Endothelial cell (in vitro differentiated cells): ENCODE measurements at regions not wholly inside any gene's neighbourhood (a gene's known extent, or its start where the extent isn't known, plus 50 kb on each side); places are given as distances from the start of the nearest gene placed in this dataset.

Experiments
- DNase-seq: peaks from one replicate; pipeline ENCODE4 v3.0.0; 2021; ENCODE audit warnings: low spot score
- H3K27ac Mint-ChIP-seq: one replicate; pipeline ENCODE4 v1.8.0; 2021; ENCODE audit warnings: mixed read lengths, inconsistent platforms; ENCODE audit not compliant: unreplicated experiment
- H3K27me3 Mint-ChIP-seq: one replicate; pipeline ENCODE4 v1.8.0; 2021; ENCODE audit warnings: mild to moderate bottlenecking, moderate library complexity, mixed read lengths, inconsistent platforms; ENCODE audit not compliant: unreplicated experiment
- H3K36me3 Mint-ChIP-seq: one replicate; pipeline ENCODE4 v1.8.0; 2021; ENCODE audit warnings: mild to moderate bottlenecking, low read depth, mixed read lengths, inconsistent platforms; ENCODE audit not compliant: unreplicated experiment
- H3K4me1 Mint-ChIP-seq: one replicate; pipeline ENCODE4 v1.8.0; 2021; ENCODE audit warnings: mild to moderate bottlenecking, mixed read lengths, inconsistent platforms; ENCODE audit not compliant: unreplicated experiment
- H3K4me3 Mint-ChIP-seq: one replicate; pipeline ENCODE4 v1.8.0; 2021; ENCODE audit warnings: mild to moderate bottlenecking, mixed read lengths, inconsistent platforms; ENCODE audit not compliant: unreplicated experiment
- H3K9me3 Mint-ChIP-seq: one replicate; pipeline ENCODE4 v1.8.0; 2021; ENCODE audit warnings: mixed read lengths, inconsistent platforms; ENCODE audit not compliant: unreplicated experiment
- CTCF ChIP-seq: fragments of 200-600 bp; sonication (generic); IDR thresholded peaks from one replicate; pipeline ENCODE4 v1.5.0; 2021; ENCODE audit warnings: antibody characterized with exemption; ENCODE audit not compliant: unreplicated experiment

- no peak overlapping the region for H3K27ac Mint-ChIP-seq
- no peak for TF ChIP-seq CTCF
- no peaks in the 10 kb centered on the region for H3K4me1 Mint-ChIP-seq
- DNase-seq: no peak
- H3K4me3 Mint-ChIP-seq: no peak overlapping the region
- no peaks in the 10 kb centered on the region for H3K36me3 Mint-ChIP-seq
- H3K27me3 Mint-ChIP-seq: no peaks in the 10 kb centered on the region
- peaks cover 6% of the 10 kb centered on the region for H3K9me3 Mint-ChIP-seq
Observed at GRCh38 chr4:91824773-91825172, 479.0 kb upstream of the GRID2 start.

DNA sequence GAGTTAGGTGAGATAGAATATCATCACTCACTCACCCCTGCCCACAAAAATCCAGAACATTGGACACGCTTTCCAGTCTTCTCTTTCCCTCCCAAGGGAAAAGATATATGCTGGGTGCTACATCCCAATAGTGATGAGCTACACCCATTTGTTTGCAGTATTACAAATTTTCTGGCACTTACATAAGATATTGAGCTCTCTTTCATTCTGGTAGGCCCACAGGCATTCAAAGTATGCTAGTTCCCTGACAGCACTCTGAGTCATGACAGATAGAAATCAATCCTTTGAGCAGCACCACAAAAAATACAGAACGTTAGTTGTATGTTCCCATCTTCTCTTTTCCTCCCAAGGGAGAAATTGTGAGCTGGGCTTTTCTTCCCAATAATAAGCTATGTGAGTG, 477.6 kb upstream of the GRID2 start:
- no peak for TF ChIP-seq CTCF
- H3K4me3 Mint-ChIP-seq: no peak overlapping the region
- no peaks in the 10 kb centered on the region for H3K27me3 Mint-ChIP-seq
- H3K4me1 Mint-ChIP-seq: no peaks in the 10 kb centered on the region
- H3K36me3 Mint-ChIP-seq: no peaks in the 10 kb centered on the region
- H3K9me3 Mint-ChIP-seq: peaks cover 6% of the 10 kb centered on the region
- H3K27ac Mint-ChIP-seq: no peak overlapping the region
- DNase-seq: no peak

- Mint-ChIP-seq H3K36me3 (no peaks in the 10 kb centered on the region), H3K9me3 (no peaks in the 10 kb centered on the region), H3K4me3 (no peak overlapping the region), H3K4me1 (no peaks in the 10 kb centered on the region), H3K27ac (no peak overlapping the region), H3K27me3 (no peaks in the 10 kb centered on the region)
- TF ChIP-seq CTCF: no peak
- DNase-seq: no peak
Observed at GRCh38 chr4:91827914-91828313, 475.9 kb upstream of the GRID2 start.

DNA sequence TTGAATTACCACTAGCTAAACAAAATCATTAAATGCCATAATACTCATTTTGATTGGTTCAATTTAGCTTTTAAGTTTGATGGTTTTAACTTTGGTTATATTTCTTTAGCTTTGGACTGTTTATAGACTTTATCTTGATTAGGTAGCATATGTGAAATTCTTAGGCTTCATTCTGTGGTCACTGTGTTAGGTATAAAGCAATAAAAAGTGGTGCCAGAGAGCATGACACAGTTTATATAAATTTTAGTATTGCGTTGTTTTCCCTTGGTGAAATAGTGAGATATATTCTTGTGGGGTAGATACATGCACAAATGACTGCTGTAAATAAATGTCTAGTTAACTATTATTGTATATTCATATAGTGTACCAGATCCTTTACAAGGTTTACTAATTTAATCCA, 474.2 kb upstream of the GRID2 start:
- Mint-ChIP-seq H3K9me3 (no peaks in the 10 kb centered on the region), H3K27me3 (no peaks in the 10 kb centered on the region), H3K4me1 (no peaks in the 10 kb centered on the region), H3K4me3 (no peak overlapping the region), H3K27ac (no peak overlapping the region), H3K36me3 (no peaks in the 10 kb centered on the region)
- DNase-seq: no peak
- no peak for TF ChIP-seq CTCF

DNA sequence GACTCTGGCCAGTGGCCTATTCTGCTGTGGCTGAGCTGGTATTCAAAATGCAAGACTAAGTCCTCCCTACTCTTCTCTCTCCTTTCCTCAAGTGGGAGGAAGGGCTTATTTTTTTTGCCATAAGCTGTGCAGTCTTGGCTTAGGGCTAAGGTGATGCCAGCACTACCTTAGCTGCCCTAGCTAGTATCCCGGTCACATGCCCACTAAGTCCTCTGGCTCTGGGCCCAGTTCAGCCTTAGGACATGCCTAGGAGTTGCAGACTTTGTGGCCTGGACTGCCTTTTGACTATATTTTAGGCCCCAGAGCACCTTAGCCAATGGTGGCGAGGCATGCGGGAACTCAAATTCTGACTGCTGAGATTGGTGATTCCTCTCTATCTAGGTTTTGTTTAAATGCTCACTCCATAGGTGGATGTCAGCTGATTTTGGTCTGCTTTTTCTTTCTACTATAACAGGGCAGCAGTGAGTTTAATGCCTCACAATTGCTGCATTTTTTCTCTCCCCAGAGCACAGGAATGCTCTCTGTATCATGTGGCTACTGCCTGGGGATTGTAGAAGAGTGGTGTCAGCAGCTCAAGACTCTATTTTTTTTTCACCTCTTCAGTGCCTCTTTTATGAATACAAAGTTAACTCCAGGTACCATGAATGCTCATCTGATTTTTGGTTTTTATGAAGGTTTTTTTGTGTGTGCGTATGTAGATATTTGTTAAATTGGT, 472.9 kb upstream of the GRID2 start:
- no peak for DNase-seq
- Mint-ChIP-seq H3K4me1 (no peaks in the 10 kb centered on the region), H3K27me3 (no peaks in the 10 kb centered on the region), H3K9me3 (no peaks in the 10 kb centered on the region), H3K4me3 (no peak overlapping the region), H3K27ac (no peak overlapping the region), H3K36me3 (no peaks in the 10 kb centered on the region)
- no peak for TF ChIP-seq CTCF
